Endothelial cell of umbilical vein (primary cell): ENCODE measurements at regions not wholly inside any gene's neighbourhood (a gene's known extent, or its start where the extent isn't known, plus 50 kb on each side); places are given as distances from the start of the nearest gene placed in this dataset.

Experiments used
- BruUV-seq: library from RNA; stranded (reverse); fragments of 400-500 nt; replicated peaks from 2 replicates; lab custom pipeline; 2021; lab: Mats Ljungman, UMichigan
- CTCF ChIA-PET: fragments of 300-600, 350-600 bp; sonication (Branson Sonifier 250); formaldehyde crosslinking; loops from one replicate; lab custom pipeline; 2021; ENCODE audit warnings: antibody characterized with exemption, inconsistent platforms; lab: Charles Lee
- POLR2A ChIA-PET: fragments of 300-600, 350-600 bp; sonication (Branson Sonifier 250); formaldehyde crosslinking; loops from one replicate; lab custom pipeline; 2021; ENCODE audit warnings: antibody characterized with exemption, inconsistent platforms; lab: Charles Lee
- DNase-seq: peaks from one replicate; pipeline ENCODE4 v3.0.0-alpha.2; 2011; ENCODE audit warnings: low read depth, low spot score
- FAIRE-seq: peaks from 2 replicates; lab custom pipeline; 2011; peaks lifted over from hg19 to GRCh38; lab: Jason Lieb, UNC
- H2AFZ ChIP-seq: 2 replicates; pipeline ENCODE4 v1.6.0; 2012; ENCODE audit warnings: low read depth, low read length, control low read depth, inconsistent platforms
- H3K27ac ChIP-seq: 2 replicates; pipeline ENCODE4 v1.5.1; 2011; ENCODE audit warnings: low read depth, mild to moderate bottlenecking, control low read depth, low read length, moderate library complexity; ENCODE audit not compliant: insufficient read depth
- H3K27me3 ChIP-seq, 2 experiments: 2 replicates each; pipeline versions ENCODE4 v1.6.0 to v1.6.1; 2011; ENCODE audit warnings: low read length in 2 of 2, mixed read lengths in 1 of 2; ENCODE audit not compliant: control insufficient read depth in 2 of 2, insufficient read depth in 2 of 2
- H3K36me3 ChIP-seq, 2 experiments: 2 replicates in 1 of 2; 3 replicates in 1 of 2; pipeline ENCODE4 v1.5.1; 2011; ENCODE audit warnings: low read length in 2 of 2, mild to moderate bottlenecking in 1 of 2, moderate library complexity in 1 of 2; ENCODE audit not compliant: control insufficient read depth in 2 of 2, insufficient read depth in 2 of 2; ENCODE audit errors: extremely low read depth in 1 of 2
- H3K4me1 ChIP-seq: 3 replicates; pipeline ENCODE4 v1.5.1; 2011; ENCODE audit warnings: mild to moderate bottlenecking, low read length; ENCODE audit not compliant: control insufficient read depth, insufficient read depth; ENCODE audit errors: extremely low read depth
- H3K4me2 ChIP-seq: 2 replicates; pipeline ENCODE4 v1.6.1; 2011; ENCODE audit warnings: low read length, control low read depth, mixed read lengths; ENCODE audit not compliant: insufficient read depth
- H3K4me3 ChIP-seq, 3 experiments: fragments of 200-600 bp in 1 of 3; sonication (generic), shearing (Covaris generic) in 1 of 3; replicated peaks in 1 of 3; 2 replicates each; pipeline ENCODE4 v1.5.1; 2011 to 2016; ENCODE audit warnings: control low read depth in 3 of 3, low read length in 3 of 3, mild to moderate bottlenecking in 2 of 3, inconsistent platforms in 1 of 3, low read depth in 1 of 3, moderate library complexity in 1 of 3; ENCODE audit not compliant: insufficient read depth in 1 of 3
- H3K79me2 ChIP-seq: 2 replicates; pipeline ENCODE4 v1.6.0; 2012; ENCODE audit warnings: low read length, inconsistent platforms; ENCODE audit not compliant: control insufficient read depth, insufficient read depth
- H3K9ac ChIP-seq: replicated peaks from 2 replicates; pipeline ENCODE3; 2011; ENCODE audit warnings: low read length, control low read depth; ENCODE audit not compliant: insufficient read depth; ENCODE audit errors: extremely low read depth
- H3K9me1 ChIP-seq: replicated peaks from 3 replicates; pipeline ENCODE4 v1.6.0; 2011; ENCODE audit warnings: mild to moderate bottlenecking, low read length; ENCODE audit not compliant: control insufficient read depth, insufficient read depth; ENCODE audit errors: extremely low read depth
- H3K9me3 ChIP-seq: replicated peaks from 2 replicates; pipeline ENCODE4 v1.5.1; 2012; ENCODE audit warnings: low read length, inconsistent platforms; ENCODE audit not compliant: control insufficient read depth, insufficient read depth
- H4K20me1 ChIP-seq: replicated peaks from 2 replicates; pipeline ENCODE3; 2011; ENCODE audit warnings: mild to moderate bottlenecking, low read length; ENCODE audit not compliant: control insufficient read depth, insufficient read depth; ENCODE audit errors: extremely low read depth
- EZH2 ChIP-seq: IDR thresholded peaks from 2 replicates; pipeline ENCODE4 v1.6.1; 2012; ENCODE audit warnings: borderline replicate concordance, low read depth, mild to moderate bottlenecking, moderate library complexity, low read length, inconsistent platforms; ENCODE audit not compliant: severe bottlenecking
- FOS ChIP-seq: IDR thresholded peaks from 2 replicates; pipeline ENCODE4 v1.6.1; 2011; ENCODE audit warnings: mild to moderate bottlenecking, low read length, moderate library complexity, borderline replicate concordance; ENCODE audit not compliant: insufficient read depth
- GATA2 ChIP-seq: IDR thresholded peaks from 2 replicates; pipeline ENCODE4 v1.7.0; 2011; ENCODE audit warnings: low read depth, mild to moderate bottlenecking, moderate library complexity, mixed read lengths, low read length; ENCODE audit not compliant: insufficient read length, insufficient read depth
- JUN ChIP-seq: IDR thresholded peaks from 2 replicates; pipeline ENCODE4 v1.6.1; 2011; ENCODE audit warnings: borderline replicate concordance, low read depth; ENCODE audit not compliant: insufficient read length, insufficient read depth
- MYC ChIP-seq: IDR thresholded peaks from one replicate; pipeline ENCODE4 v1.6.1; 2011; ENCODE audit warnings: mild to moderate bottlenecking, low read depth, low read length
- POLR2A ChIP-seq: IDR thresholded peaks from 2 replicates; pipeline ENCODE4 v1.6.1; 2012; ENCODE audit warnings: low read depth, mild to moderate bottlenecking, control low read depth, low read length
- POLR2AphosphoS5 ChIP-seq: IDR thresholded peaks from 2 replicates; pipeline ENCODE4 v1.6.1; 2012; ENCODE audit warnings: low read depth, mild to moderate bottlenecking, control low read depth, low read length, moderate library complexity; ENCODE audit not compliant: insufficient read depth
- dilution Hi-C: fragments of 300-500 bp; cut with MboI; formaldehyde crosslinking; loops from one replicate; pipeline ENCODE4 v1.15.0; 2019; ENCODE audit warnings: low sequenced_read_pairs; ENCODE audit not compliant: extremely low pct_ligation_motif_present
- intact Hi-C: fragments of 100-400 bp; cut with micrococcal nuclease; formaldehyde crosslinking; loops from one replicate; pipeline ENCODE4 v1.10.0; 2022
- TF ChIP-seq, protein P1 (sequence below): IDR thresholded peaks from 2 replicates; pipeline ENCODE4 v1.6.1; 2011; ENCODE audit not compliant: insufficient read depth, insufficient read length
- TF ChIP-seq, protein P2 (sequence below), 2 donors: IDR thresholded peaks; 1 replicate in 1 of 2; 2 replicates in 1 of 2; pipeline ENCODE4 v1.5.1; 2011; ENCODE audit warnings: low read length in 2 of 2, mild to moderate bottlenecking in 2 of 2, moderate library complexity in 2 of 2, control low read depth in 1 of 2, inconsistent platforms in 1 of 2, low read depth in 1 of 2; ENCODE audit not compliant: insufficient read depth in 1 of 2; ENCODE audit errors: extremely low read depth in 1 of 2

DNA sequence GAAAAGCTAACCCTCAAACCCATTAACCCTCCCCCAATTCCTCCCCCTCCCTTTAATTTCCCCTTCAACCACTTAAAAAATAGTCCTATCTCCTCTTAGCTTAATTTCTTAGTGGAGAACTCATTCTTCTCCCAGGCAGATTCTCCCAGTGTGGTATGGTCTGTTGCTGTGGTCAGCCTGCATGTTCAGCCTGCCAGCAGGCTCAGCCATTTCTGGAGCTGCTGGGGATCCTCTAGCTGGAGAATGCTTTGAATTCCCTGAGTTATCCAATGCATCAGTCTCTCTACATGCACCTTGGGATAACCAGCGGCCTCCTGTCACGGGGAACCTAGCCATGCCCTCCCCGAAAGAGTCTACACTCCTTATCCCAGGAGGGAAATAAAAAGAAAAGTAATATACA, 375.4 kb upstream of the RSPO3 start:
- H3K9me3 ChIP-seq: no peaks in the 10 kb centered on the region
- no peak overlapping the region for H3K9ac ChIP-seq
- intact Hi-C loops (no loop called here), dilution Hi-C loops (no loop called here)
- no peak overlapping the region for H3K4me3 ChIP-seq
- no peaks in the 10 kb centered on the region for H3K79me2 ChIP-seq
- TF ChIP-seq POLR2A (no peak), POLR2AphosphoS5 (no peak), EZH2 (no peak), GATA2 (no peak), MYC (no peak), JUN (no peak), FOS (no peak)
- TF ChIP-seq, protein P1, sequence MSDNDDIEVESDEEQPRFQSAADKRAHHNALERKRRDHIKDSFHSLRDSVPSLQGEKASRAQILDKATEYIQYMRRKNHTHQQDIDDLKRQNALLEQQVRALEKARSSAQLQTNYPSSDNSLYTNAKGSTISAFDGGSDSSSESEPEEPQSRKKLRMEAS: no peak
- TF ChIP-seq, protein P2, sequence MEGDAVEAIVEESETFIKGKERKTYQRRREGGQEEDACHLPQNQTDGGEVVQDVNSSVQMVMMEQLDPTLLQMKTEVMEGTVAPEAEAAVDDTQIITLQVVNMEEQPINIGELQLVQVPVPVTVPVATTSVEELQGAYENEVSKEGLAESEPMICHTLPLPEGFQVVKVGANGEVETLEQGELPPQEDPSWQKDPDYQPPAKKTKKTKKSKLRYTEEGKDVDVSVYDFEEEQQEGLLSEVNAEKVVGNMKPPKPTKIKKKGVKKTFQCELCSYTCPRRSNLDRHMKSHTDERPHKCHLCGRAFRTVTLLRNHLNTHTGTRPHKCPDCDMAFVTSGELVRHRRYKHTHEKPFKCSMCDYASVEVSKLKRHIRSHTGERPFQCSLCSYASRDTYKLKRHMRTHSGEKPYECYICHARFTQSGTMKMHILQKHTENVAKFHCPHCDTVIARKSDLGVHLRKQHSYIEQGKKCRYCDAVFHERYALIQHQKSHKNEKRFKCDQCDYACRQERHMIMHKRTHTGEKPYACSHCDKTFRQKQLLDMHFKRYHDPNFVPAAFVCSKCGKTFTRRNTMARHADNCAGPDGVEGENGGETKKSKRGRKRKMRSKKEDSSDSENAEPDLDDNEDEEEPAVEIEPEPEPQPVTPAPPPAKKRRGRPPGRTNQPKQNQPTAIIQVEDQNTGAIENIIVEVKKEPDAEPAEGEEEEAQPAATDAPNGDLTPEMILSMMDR (IDR thresholded peaks at IDR 0.05; ENCODE audit: extremely low read depth in 1 of 2, insufficient read depth in 1 of 2, low read depth in 1 of 2, low read length in 2 of 2): no peak
- DNase-seq (no peak), FAIRE-seq (no peak)
- CTCF ChIA-PET: interaction anchor here (2.0 kb wide), 1 partner anchor 11 kb away, joined by 9 read pairs; no protein-coding TSS in a partner anchor
- no peak overlapping the region for H3K27ac ChIP-seq
- no TSS peak for BruUV-seq
- no peaks in the 10 kb centered on the region for H3K36me3 ChIP-seq
- no peak overlapping the region for H2AFZ ChIP-seq
- H3K9me1 ChIP-seq: no peaks in the 10 kb centered on the region
- POLR2A ChIA-PET: no interaction called here
- H3K4me2 ChIP-seq: no peak overlapping the region
- no peaks in the 10 kb centered on the region for H3K27me3 ChIP-seq
- H3K4me1 ChIP-seq: no peaks in the 10 kb centered on the region
- H4K20me1 ChIP-seq: no peaks in the 10 kb centered on the region
